ENCODE measurements at regions not wholly inside any gene's neighbourhood (a gene's known extent, or its start where the extent isn't known, plus 50 kb on each side); places are given as distances from the start of the nearest gene placed in this dataset.
"Not testable (repeated sequence)": the region's sequence is repeated elsewhere in the genome, so short reads cannot be mapped to it uniquely, and the experiment has no call there.

- TF ChIP-seq CTCF, POLR2AphosphoS5, EP300 (IDR thresholded peaks at IDR 0.05): not testable (repeated sequence)
These were observed 145.9 kb downstream of the GTF2IRD2B start for GRCh38 chr7:75238309-75238708.

All from stomach (tissue), 4 donors.